ENCODE measurements at regions not wholly inside any gene's neighbourhood (a gene's known extent, or its start where the extent isn't known, plus 50 kb on each side); places are given as distances from the start of the nearest gene placed in this dataset.

GRCh38 chr4:56211202-56211601 is 176.1 kb downstream of the AASDH start:
- no peak for ATAC-seq (ENCODE audit: low read depth)
- peaks cover 8% of the 10 kb centered on the region for H3K9me3 Mint-ChIP-seq
- POLR2A ChIA-PET = no interaction called here
- no peak for DNase-seq
- peaks cover 6% of the 10 kb centered on the region for H3K27me3 Mint-ChIP-seq
- no peaks in the 10 kb centered on the region for H3K36me3 Mint-ChIP-seq
- H3K27ac Mint-ChIP-seq = no peak overlapping the region
- no peaks in the 10 kb centered on the region for H3K4me1 Mint-ChIP-seq
- no peak overlapping the region for H3K4me3 Mint-ChIP-seq

- Mint-ChIP-seq H3K4me1 (no peaks in the 10 kb centered on the region), H3K27me3 (peaks cover 6% of the 10 kb centered on the region), H3K36me3 (no peaks in the 10 kb centered on the region), H3K27ac (no peak overlapping the region), H3K4me3 (no peak overlapping the region), H3K9me3 (peaks cover 8% of the 10 kb centered on the region)
- DNase-seq (no peak), ATAC-seq (ENCODE audit: low read depth) (no peak)
- POLR2A ChIA-PET = no interaction called here
Measured at GRCh38 chr4:56210397-56210796, 176.9 kb downstream of the AASDH start.

GRCh38 chr4:56209767-56210166 is 177.5 kb downstream of the AASDH start:
- Mint-ChIP-seq H3K36me3 (no peaks in the 10 kb centered on the region), H3K27me3 (peaks cover 6% of the 10 kb centered on the region), H3K9me3 (peaks cover 8% of the 10 kb centered on the region), H3K27ac (no peak overlapping the region), H3K4me3 (no peak overlapping the region), H3K4me1 (no peaks in the 10 kb centered on the region)
- POLR2A ChIA-PET = no interaction called here
- ATAC-seq (ENCODE audit: low read depth) (no peak), DNase-seq (no peak)

GRCh38 chr4:56208103-56208502 is 179.2 kb downstream of the AASDH start:
- DNase-seq (no peak), ATAC-seq (ENCODE audit: low read depth) (no peak)
- H3K27ac Mint-ChIP-seq = no peak overlapping the region
- H3K4me1 Mint-ChIP-seq = no peaks in the 10 kb centered on the region
- peaks cover 8% of the 10 kb centered on the region for H3K9me3 Mint-ChIP-seq
- no peaks in the 10 kb centered on the region for H3K36me3 Mint-ChIP-seq
- no peak overlapping the region for H3K4me3 Mint-ChIP-seq
- POLR2A ChIA-PET = no interaction called here
- H3K27me3 Mint-ChIP-seq = peaks cover 6% of the 10 kb centered on the region

GRCh38 chr4:56206258-56206657 is 181.0 kb downstream of the AASDH start:
- H3K9me3 Mint-ChIP-seq = peaks cover 2% of the 10 kb centered on the region
- no peaks in the 10 kb centered on the region for H3K36me3 Mint-ChIP-seq
- H3K27ac Mint-ChIP-seq = no peak overlapping the region
- no peak overlapping the region for H3K4me3 Mint-ChIP-seq
- no peak for DNase-seq
- POLR2A ChIA-PET = no interaction called here
- ATAC-seq (ENCODE audit: low read depth) = no peak
- peaks cover 11% of the 10 kb centered on the region for H3K27me3 Mint-ChIP-seq
- no peaks in the 10 kb centered on the region for H3K4me1 Mint-ChIP-seq

GRCh38 chr4:56200275-56200674 is 187.0 kb downstream of the AASDH start:
- Mint-ChIP-seq H3K27ac (no peak overlapping the region), H3K9me3 (no peaks in the 10 kb centered on the region), H3K4me1 (no peaks in the 10 kb centered on the region), H3K36me3 (no peaks in the 10 kb centered on the region), H3K4me3 (no peak overlapping the region), H3K27me3 (peaks cover 19% of the 10 kb centered on the region)
- no peak for ATAC-seq (ENCODE audit: low read depth)
- no peak for DNase-seq
- POLR2A ChIA-PET = no interaction called here

- H3K9me3 Mint-ChIP-seq = no peaks in the 10 kb centered on the region
- no peaks in the 10 kb centered on the region for H3K4me1 Mint-ChIP-seq
- H3K4me3 Mint-ChIP-seq = no peak overlapping the region
- POLR2A ChIA-PET = no interaction called here
- peaks cover 19% of the 10 kb centered on the region for H3K27me3 Mint-ChIP-seq
- no peaks in the 10 kb centered on the region for H3K36me3 Mint-ChIP-seq
- no peak for DNase-seq
- no peak for ATAC-seq (ENCODE audit: low read depth)
- no peak overlapping the region for H3K27ac Mint-ChIP-seq
Measured at GRCh38 chr4:56198265-56198664, 189.0 kb downstream of the AASDH start.

GRCh38 chr4:56197387-56197786 is 189.9 kb downstream of the AASDH start:
- Mint-ChIP-seq H3K36me3 (no peaks in the 10 kb centered on the region), H3K9me3 (peaks cover 1% of the 10 kb centered on the region), H3K27me3 (peaks cover 19% of the 10 kb centered on the region), H3K4me3 (no peak overlapping the region), H3K4me1 (no peaks in the 10 kb centered on the region), H3K27ac (no peak overlapping the region)
- DNase-seq (no peak), ATAC-seq (ENCODE audit: low read depth) (no peak)
- POLR2A ChIA-PET = no interaction called here

- Mint-ChIP-seq H3K4me3 (no peak overlapping the region), H3K27ac (no peak overlapping the region), H3K4me1 (no peaks in the 10 kb centered on the region), H3K36me3 (no peaks in the 10 kb centered on the region), H3K27me3 (peaks cover 13% of the 10 kb centered on the region), H3K9me3 (peaks cover 1% of the 10 kb centered on the region)
- ATAC-seq (ENCODE audit: low read depth) (no peak), DNase-seq (no peak)
- POLR2A ChIA-PET = no interaction called here
Measured at GRCh38 chr4:56195025-56195424, 192.3 kb downstream of the AASDH start.

- H3K4me3 Mint-ChIP-seq = no peak overlapping the region
- no peaks in the 10 kb centered on the region for H3K36me3 Mint-ChIP-seq
- no peak for ATAC-seq (ENCODE audit: low read depth)
- H3K27me3 Mint-ChIP-seq = peaks cover 5% of the 10 kb centered on the region
- DNase-seq = no peak
- POLR2A ChIA-PET = no interaction called here
- H3K9me3 Mint-ChIP-seq = peaks cover 1% of the 10 kb centered on the region
- no peaks in the 10 kb centered on the region for H3K4me1 Mint-ChIP-seq
- H3K27ac Mint-ChIP-seq = no peak overlapping the region
Measured at GRCh38 chr4:56191534-56191933, 195.8 kb downstream of the AASDH start.

- no peaks in the 10 kb centered on the region for H3K27me3 Mint-ChIP-seq
- POLR2A ChIA-PET = no interaction called here
- no peak overlapping the region for H3K4me3 Mint-ChIP-seq
- no peaks in the 10 kb centered on the region for H3K36me3 Mint-ChIP-seq
- ATAC-seq (ENCODE audit: low read depth) (no peak), DNase-seq (no peak)
- H3K27ac Mint-ChIP-seq = no peak overlapping the region
- H3K9me3 Mint-ChIP-seq = peaks cover 1% of the 10 kb centered on the region
- H3K4me1 Mint-ChIP-seq = no peaks in the 10 kb centered on the region
Measured at GRCh38 chr4:56187688-56188087, 199.6 kb downstream of the AASDH start.

- Mint-ChIP-seq H3K27me3 (no peaks in the 10 kb centered on the region), H3K4me3 (no peak overlapping the region), H3K27ac (no peak overlapping the region), H3K36me3 (no peaks in the 10 kb centered on the region), H3K9me3 (no peaks in the 10 kb centered on the region), H3K4me1 (no peaks in the 10 kb centered on the region)
- DNase-seq (no peak), ATAC-seq (ENCODE audit: low read depth) (no peak)
- POLR2A ChIA-PET = no interaction called here
Measured at GRCh38 chr4:56186808-56187523, 200.3 kb downstream of the AASDH start.

- peaks cover 8% of the 10 kb centered on the region for H3K4me1 Mint-ChIP-seq
- DNase-seq (no peak), ATAC-seq (ENCODE audit: low read depth) (no peak)
- no peaks in the 10 kb centered on the region for H3K36me3 Mint-ChIP-seq
- POLR2A ChIA-PET = no interaction called here
- H3K9me3 Mint-ChIP-seq = no peaks in the 10 kb centered on the region
- H3K27ac Mint-ChIP-seq = no peak overlapping the region
- no peak overlapping the region for H3K4me3 Mint-ChIP-seq
- no peaks in the 10 kb centered on the region for H3K27me3 Mint-ChIP-seq
Measured at GRCh38 chr4:56185901-56186300, 201.4 kb downstream of the AASDH start.

GRCh38 chr4:56184214-56184613 is 203.1 kb downstream of the AASDH start:
- Mint-ChIP-seq H3K27me3 (no peaks in the 10 kb centered on the region), H3K9me3 (no peaks in the 10 kb centered on the region), H3K4me1 (peaks cover 8% of the 10 kb centered on the region), H3K36me3 (no peaks in the 10 kb centered on the region), H3K4me3 (no peak overlapping the region), H3K27ac (no peak overlapping the region)
- no peak for DNase-seq
- ATAC-seq (ENCODE audit: low read depth) = no peak
- POLR2A ChIA-PET = no interaction called here

Measured in activated naive CD8-positive, alpha-beta T cell treated with anti-CD3 and anti-CD28 coated beads, Interleukin-2, amount 10 ng/mL, durations not matched to agents 7 days and 5 days (primary cell).